ENCODE measurements at regions not wholly inside any gene's neighbourhood (a gene's known extent, or its start where the extent isn't known, plus 50 kb on each side); places are given as distances from the start of the nearest gene placed in this dataset.
"Not testable (repeated sequence)": the region's sequence is repeated elsewhere in the genome, so short reads cannot be mapped to it uniquely, and the experiment has no call there.

DNA sequence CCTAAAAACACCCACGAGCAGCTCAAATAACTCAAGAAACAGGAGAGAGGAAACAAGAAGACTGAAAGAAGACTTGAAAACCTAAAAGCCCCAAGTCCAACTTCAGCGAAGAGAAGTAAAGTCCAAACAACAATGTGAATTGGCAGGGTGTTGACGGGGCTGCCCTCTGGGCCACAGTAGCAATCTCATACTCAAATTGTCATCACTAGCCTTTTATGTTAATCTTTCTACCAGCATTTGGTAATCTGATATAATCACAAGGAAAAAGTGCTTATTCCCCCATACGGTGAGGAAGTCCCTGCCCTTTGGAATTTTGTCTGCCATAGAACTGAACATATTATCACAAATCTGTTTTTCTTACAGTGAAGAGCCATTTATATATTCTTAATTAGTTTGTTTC lies 51.5 kb upstream of the IFNE start:
- no peak for DNase-seq

DNA sequence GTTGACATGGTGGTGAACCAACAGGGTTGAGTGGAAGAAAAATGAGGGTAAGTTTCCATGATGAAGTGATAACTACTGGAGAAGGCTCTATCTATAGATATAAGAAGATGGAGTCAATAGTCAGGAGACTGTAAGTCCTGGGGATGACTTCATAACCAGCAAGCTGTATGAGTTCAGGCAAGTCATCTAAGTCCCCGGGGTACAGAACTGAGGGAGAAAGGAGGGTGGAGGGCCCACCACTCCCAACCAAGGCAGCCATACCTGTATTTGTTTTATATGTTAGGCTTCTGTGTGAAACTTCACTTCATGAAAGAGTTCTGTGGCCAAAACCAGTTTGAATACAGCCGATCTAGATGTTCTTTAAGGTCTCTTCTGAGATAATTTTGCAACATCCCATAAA lies 53.3 kb upstream of the IFNE start:
- DNase-seq, result no peak

DNA sequence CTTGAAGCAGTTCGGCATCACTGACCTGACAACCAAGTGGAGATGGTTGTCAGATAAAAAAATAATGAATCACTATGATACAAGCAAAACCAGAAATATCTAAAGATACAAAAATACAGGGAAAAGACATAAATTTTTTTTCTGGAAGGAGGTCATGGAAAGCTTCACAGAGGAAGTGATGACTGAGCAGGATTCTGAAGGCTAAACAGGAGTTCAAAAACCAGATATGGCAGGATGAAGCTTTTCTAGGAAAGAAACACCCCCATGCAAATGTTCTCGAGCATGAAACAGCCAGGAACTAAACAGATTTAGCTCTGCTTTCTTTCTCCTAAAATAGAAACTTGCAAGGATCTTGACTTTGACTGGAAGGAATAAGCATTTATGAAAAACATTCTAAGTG lies 60.7 kb upstream of the IFNE start:
- no peak for DNase-seq

DNA sequence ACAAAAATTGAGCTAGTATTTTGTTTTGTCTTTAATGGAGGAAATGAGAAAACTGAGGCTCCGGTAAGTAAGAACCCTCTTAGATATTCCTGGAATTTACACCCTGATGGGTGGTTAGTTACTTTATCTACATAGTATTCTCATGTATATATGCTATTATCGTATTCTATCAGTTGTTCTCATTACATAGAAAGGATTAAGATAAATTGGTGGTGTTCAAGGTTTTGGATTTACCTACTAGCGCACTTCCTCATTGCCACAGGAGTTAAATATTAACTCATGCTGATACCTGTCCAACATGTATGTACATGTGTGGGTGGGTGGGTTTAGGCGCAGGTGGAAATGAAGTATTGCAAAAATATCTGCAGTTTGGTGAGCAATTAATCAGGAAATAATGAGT lies 61.1 kb upstream of the IFNE start:
- DNase-seq, result no peak

DNA sequence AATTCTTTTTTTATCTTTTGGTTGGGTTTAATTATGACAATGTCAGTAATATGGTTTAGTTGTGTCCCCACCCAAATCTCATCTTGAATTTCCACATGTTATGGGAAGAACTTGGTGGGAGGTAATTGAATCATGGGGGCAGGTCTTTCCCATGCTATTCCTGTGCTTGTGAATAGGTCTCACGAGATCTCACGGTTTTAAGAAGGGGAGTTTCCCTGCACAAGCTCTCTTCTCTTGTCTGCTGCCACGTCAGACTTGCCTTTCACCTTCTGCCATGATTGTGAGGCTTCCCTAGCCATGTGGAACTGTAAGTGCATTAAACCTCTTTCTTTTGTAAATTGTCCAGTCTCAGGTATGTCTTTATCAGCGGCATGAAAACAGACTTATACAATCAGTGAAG lies 61.7 kb upstream of the IFNE start:
- DNase-seq, result not testable (repeated sequence)

DNA sequence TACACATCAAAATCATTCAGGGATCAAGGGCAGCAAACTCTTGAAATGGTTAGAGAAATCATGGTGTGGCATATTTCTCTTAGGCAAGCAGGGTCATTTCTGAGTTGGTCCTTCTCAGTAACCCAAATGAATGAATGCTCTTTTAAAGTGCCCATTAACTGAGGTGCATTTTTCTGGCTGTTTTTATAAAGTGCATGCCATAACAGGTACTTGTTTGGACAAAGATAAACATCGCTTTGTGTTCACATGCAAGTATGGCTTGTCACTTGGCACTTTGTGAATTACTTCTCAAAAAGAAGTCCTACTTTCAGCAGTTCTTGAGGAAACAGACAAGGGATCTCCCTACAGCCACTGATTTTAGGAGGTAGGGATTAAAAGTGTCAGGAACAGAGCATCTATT lies 64.8 kb upstream of the IFNE start:
- no peak for DNase-seq

DNA sequence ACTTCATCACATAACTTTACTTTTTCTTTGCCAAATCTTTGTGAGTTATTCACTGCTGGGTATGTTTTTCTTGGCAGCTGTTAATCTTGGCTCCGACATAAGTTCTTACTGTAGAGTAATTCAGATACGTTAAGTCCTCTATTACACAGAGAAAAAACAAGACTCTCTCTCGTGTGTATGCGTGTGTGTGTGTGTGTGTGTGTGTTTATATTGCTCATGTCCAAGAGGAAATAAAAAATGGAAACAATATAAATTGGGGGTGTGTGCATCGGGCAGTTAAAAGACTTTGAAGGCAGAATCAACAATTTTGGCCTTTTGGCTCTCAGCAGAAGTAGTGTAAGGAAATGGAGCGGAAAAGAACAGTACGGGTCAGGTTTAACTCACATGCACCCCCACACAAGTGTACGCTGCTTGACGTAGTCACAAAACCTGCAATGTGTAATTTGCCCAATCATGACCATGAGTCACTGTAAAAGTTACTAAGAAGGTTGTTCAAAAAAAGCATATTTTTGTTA lies 67.2 kb upstream of the IFNE start:
- DNase-seq, result no peak

DNA sequence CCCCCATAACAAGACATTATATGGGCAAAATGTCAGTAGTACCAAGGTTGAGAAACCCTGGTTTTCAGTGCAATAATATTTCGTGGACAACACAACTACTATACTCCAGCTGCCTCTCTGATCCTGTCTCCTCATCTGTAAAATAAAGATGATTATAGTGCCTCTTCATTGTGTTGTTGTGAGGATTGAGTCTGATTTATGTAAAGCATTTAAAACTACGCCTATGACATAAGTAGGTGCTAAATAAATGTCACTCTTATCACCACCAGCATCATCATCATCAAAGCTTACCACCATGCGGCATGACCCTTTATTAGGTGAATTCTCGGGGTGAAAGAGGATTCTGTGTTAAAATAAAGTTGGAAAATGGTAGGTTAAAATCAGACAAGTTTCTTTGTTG lies 67.8 kb upstream of the IFNE start:
- DNase-seq, result no peak

DNA sequence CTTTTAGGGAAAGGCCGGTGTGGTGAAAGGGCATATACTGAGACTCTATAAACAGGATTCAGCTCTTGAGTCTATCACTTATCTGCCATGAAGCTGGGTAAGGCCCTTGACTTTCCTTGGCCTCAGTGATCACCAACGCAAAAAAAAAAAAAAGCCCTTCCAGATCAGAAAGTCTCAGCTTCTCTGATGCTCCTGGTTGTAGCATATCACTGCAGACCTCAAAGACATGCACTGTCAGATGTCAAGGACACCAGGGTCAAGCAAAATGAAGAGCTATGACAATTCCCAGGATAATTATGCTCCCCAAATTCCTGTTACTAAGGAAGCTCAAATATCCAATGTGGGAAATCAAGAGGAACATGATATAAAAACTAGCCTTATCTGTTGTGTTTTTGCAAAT lies 68.3 kb upstream of the IFNE start:
- no peak for DNase-seq

DNA sequence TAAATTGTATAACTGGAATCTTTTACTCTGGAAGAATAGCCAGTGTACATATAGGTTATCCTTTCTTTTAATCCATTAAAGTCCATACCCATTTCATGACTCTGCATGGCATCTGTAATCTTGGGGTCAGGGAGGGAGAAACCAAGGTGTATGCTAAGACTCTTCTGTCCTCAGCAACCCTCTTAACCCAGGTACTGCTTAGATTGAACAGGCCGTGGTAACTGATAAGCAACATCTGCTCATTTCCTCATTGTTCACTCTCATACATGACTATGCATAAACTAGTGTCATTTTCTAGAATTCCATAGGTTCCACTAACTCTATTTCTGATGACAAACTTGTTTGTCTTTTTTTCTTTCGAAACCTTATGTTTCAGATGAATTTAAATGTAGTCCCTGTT lies 69.3 kb upstream of the IFNE start:
- no peak for DNase-seq

DNA sequence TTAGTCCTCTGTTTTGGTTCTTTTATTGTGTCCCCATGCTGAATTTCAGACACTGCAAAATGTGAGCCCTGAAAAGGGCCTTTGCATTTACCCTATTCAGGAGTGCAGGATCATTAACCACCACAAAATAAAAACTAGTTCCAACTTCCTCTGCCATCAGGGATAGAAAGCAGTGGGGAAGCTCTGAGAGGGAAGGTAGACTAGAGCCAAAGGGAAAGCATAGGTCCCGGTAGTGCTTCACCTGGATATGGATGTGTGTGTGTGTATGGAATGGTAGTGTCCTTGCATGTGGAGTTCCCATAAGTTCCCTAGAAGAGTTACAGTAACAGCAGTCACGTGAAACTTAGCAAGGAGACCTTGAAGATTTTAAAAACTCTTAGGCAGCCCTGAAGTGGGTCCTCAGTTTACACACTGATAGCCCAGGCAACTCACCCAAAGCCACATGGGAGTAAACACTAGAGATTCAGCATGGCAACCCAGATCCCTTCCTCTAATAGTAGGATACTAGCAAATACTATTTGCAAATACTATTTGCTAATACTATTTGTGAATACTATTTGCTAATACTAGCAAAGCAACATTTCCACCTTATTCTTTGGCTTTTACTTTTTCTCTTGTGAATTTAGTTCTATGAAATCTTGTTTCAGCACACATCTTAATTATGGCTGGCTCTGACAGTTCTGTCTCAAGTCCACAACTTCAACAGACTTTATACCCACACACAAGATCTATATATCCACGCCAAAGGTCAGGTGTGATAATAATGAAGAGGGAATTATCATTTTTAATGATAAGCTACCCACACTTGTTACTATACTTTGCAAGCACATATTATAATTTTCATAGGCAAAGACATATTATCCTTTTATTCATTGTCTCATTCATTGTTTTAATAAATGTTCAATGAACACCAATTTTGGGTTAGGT lies 70.4 kb upstream of the IFNE start:
- no peak for DNase-seq

DNA sequence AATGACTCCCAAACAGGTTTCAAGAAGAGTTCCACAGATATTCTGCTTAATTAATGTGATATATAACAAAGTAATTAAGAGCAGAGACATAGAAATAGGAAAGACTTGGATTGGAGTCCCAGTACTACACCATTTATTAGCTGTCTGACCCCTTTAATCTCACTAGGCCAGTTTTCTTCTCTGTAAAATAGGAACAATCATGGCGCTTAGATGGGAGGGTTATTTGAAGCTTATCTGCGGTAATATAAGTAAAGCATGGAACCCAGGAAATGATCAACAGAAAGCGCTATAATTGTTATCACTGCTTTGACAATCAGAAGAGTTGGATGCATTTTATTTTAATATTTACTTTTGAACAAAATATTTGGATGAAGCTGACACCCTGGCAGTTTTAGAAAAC lies 71.3 kb upstream of the IFNE start:
- no peak for DNase-seq

DNA sequence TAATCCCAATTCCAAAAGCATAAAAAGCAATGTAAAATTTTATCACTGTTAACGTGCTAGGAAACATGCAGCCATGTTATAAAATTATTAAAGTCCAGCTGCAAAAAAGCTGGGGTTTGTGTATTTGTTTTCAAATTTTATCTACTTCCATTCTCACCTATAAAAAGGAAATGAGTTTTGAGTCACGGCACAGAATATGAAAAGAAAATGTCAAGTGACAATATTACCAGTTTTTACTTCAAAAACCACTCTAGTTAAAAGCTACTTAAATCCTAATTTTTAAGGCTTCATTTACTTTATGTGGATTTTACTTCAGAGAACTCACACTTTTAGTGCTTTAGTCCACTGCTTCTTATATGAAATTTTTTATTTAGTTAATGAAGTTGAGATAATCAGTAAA lies 72.7 kb upstream of the IFNE start:
- DNase-seq, result no peak

DNA sequence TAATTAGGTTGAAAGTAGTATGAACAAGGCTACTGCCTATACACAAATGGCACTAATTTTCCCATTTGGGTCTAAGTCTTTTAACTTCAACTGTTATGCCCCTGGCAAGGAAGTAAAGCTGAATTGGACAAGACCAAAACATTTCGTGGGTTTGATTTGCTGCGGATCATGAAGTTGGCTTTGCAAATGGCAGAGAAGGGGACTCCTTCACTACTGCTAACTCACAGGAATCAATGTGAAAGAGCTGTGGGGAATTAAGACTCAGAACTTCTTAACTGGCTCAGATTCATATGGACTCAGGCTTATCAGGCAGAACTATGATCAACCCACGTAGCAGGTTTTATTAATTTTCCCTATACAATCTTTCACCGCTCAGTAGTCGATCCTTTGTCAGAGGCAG lies 73.8 kb upstream of the IFNE start:
- DNase-seq, result no peak

DNA sequence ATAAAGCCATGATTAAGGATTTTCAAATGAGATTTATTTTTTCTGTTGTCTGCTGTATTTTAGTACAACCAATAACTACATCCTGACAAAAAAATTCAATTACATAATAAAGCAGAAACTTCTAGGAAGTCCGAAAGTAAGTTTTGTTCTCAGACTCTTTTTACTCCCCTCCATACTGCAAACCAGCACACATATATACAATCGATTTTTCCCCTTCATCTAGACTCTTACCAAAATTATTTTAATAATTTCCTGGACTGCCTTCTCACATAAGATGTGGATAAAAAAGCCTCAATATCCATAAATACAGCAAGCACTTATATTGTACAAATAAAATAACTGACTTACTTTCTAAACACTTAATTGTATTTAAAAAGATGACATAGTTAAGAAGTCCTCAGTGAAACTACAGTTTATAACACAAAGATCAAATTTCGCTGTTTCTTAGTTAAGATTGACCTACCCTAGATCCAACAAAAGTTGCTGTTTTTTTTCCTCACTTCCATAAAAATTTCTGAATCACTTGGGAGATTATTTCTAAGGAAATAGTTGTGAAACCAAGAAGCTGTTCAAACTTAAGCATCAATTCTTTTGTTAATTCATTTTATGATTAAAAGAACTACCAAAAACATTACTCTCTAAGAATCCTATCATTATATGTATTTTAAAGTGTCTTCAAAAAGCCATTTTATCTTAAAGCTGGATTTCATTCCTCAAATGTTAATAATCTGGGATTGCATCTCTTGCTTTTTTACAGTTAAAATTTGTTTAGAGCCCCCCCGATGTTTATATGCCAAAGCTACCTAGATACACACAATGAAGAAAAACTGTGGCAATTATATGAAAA lies 74.7 kb upstream of the IFNE start:
- no peak for DNase-seq

DNA sequence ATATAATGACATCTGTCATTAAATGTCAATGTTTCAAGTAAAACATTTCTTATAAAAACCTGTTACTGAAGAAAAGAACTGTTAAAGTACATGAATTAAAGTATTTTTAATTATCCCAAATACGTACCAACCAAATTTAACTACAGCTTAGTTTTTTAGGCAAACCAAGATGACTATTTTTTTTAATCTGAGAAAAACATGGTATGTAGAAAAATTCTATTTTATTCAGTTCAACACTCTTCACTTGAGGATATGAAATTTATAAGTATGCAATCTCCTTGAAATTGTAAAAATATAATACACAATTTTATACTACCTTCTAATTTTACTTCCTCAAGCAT lies 75.3 kb upstream of the IFNE start:
- no peak for DNase-seq

DNA sequence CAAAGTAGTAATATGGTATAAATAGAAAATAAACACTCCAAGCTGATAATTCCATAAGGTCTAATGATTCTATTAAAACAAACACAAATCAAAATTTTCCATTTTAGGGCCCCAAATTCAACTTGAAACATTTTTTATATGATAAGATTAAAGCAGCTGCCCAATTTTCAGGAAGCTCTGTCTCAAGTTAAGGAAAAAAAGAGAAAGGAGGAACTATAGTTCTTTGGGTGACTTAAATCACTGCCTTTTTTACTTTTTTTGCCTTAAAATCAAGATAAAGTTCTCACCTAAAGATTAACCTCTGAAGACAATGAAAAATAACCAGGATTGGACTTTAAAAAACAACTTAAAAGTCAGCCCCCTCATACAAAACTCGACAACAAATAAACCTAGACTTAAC lies 76.0 kb upstream of the IFNE start:
- no peak for DNase-seq

DNA sequence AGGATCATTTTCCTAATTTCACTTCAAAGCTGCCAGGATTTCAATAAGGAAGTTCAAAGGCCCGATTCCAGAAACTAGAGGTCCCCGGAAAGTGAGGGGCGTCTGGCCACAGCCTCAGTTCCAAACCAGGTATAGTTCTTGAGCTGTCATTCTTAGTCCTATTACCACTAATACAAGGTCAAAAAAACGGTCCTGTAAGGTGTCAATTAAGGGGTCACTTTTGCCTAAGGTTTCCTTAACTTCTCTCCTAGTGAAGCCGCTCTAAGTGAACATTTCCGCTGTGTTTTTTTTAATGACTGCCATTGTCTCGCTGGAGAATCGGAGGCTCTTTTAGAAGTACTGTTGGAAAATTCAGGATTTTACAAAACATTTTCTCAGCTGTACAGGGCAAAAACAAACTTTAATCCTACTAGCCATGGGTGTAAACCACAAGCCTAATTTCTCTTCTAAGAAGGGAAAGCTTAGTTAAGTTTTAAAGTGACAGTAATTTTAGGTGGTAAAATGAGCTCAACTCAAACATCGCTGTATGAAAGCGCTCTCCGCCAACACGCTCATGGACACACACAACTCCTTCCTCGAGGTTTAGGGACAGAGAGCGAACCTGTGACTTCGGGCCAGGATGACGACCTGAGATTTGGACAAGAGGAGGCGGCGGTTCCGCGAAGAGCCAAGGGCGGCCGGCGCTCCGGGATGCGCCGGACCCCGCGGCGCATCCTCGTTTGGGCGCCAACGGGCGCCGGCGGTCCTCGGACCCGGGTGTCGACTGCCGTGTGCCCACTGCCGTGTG lies 76.7 kb upstream of the IFNE start:
- DNase-seq, result no peak

DNA sequence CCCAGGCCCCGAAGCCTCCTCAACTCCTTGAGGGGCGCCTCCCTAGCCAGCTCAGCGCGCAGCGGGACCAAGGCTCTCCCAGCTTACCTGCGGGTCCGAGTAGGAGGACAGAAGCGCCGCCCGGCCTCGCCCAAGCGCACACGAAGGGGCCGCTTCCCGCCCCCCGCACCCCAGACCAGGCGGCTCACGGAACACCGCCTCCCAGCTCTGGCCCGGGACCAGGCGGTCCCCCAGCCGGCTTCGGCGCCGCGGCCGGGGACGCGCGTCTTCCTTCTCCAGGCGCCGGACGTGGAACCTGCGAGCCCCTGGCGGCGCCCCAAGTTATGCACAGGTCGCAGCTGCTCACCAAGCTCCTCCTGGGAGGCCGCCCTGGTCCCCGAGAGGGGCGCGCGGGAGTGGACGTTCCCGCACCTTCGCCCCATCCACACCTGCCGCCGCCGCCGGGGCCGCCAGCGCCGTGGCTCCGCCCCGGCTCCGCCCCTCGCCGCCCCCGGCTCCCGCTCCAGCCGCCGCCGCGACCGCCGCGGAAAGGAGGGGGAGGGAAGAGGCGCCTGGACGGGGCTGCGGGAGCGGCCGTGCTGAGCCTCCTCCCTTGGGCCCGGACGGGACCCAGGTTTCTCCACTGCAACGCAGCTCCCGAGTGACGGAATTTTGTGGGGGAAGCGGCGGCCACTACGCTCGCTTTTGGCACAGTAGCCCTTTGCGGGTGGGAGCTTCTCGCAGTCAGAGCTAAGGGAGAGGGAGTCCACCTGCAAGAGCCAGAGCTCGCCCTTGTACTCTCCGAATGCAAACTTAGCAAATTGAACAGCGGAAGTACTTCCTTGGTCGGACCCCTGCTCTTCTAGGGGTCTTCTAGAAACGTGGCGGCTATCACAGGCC lies 77.5 kb upstream of the IFNE start:
- peak; percentile 48 for DNase-seq

DNA sequence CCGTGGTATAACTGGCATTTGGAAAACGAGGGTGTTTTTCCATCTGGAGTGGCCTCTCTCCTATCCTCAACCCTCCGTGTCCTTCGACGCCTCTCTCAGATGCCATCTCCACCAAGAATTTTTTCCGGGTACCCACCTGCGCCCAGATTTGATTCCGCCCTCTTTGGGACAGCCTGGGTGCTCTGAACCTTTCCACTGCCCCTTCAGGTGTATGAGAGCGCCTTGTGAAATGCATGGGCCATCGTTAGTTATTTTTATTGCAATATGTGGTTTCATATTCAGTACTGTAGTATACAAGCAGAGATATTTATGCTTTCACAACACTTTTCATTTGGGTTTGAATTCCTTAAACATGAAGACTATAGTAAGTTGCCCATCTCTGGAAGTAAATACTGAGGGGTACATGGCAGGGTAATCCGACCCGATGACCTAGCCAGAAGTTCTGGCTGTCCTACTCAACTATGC lies 78.2 kb upstream of the IFNE start:
- DNase-seq, result no peak

DNA sequence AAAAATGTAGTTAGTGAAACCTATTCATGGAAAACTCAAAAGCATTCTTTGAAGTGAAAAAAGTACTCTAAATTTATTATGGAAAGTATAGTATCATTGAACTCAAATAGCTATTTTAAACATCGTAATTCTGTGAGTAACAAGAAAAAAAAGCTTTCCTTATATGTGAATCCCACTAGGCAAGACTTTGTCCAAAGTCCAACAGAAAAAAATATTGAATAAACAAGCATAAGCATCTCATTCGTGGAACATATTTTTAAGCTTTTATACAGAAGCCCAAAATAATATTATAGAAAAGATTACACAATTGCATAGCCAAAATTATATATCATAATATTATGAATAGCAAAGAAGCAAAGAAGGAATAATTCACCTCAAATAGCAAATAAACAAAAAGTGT lies 79.4 kb upstream of the IFNE start:
- DNase-seq, result no peak

DNA sequence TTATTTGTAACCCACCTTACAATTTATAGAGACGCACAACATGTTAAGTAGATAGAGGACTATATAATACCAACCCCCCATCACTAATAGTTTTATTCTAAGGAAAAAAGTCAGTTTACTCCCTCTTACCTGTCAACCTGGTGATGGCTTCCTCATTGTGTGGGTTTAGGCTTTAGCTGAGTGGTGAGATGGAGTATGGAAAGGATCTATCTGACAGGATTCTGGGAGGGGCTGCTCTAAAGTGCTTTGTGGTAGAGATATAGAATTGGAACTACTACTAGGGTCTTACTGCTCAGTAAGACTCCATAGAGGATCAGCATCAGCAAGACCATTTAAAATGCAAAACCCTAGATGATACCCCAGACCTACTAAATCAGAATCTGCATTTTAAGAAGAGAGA lies 82.1 kb upstream of the IFNE start:
- DNase-seq, result no peak

All from right forelimb (tissue), 1 donor.